C4-2B (cell line): ENCODE measurements at regions not wholly inside any gene's neighbourhood (a gene's known extent, or its start where the extent isn't known, plus 50 kb on each side); places are given as distances from the start of the nearest gene placed in this dataset.

ENCODE experiments used
- ZFX ChIP-seq: fragments of 450-650 bp; IDR thresholded peaks from 2 replicates; pipeline ENCODE4 v1.6.1; 2017
- TF ChIP-seq, protein P1 (sequence below): fragments of 450-650 bp; conservative IDR thresholded peaks from 2 replicates; pipeline ENCODE4 v1.5.1; 2017; ENCODE audit warnings: mild to moderate bottlenecking

GRCh38 chrX:30156880-30157560, 58.3 kb upstream of the MAGEB2 start:
- TF ChIP-seq, protein P1, sequence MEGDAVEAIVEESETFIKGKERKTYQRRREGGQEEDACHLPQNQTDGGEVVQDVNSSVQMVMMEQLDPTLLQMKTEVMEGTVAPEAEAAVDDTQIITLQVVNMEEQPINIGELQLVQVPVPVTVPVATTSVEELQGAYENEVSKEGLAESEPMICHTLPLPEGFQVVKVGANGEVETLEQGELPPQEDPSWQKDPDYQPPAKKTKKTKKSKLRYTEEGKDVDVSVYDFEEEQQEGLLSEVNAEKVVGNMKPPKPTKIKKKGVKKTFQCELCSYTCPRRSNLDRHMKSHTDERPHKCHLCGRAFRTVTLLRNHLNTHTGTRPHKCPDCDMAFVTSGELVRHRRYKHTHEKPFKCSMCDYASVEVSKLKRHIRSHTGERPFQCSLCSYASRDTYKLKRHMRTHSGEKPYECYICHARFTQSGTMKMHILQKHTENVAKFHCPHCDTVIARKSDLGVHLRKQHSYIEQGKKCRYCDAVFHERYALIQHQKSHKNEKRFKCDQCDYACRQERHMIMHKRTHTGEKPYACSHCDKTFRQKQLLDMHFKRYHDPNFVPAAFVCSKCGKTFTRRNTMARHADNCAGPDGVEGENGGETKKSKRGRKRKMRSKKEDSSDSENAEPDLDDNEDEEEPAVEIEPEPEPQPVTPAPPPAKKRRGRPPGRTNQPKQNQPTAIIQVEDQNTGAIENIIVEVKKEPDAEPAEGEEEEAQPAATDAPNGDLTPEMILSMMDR = no peak
- TF ChIP-seq ZFX = no peak
